Activated T-cell treated with anti-CD3 and anti-CD28 coated beads, Interleukin-2, amount 50 U/mL, for 72 hours (primary cell): ENCODE measurements at regions not wholly inside any gene's neighbourhood (a gene's known extent, or its start where the extent isn't known, plus 50 kb on each side); places are given as distances from the start of the nearest gene placed in this dataset.

Experiments
- ATAC-seq, 2 donors: fragments of 150-1000 bp; cut with Tn5 transposase; replicated peaks in 1 of 2; 2 replicates each; pipeline ENCODE4 v1.10.0; 2021; ENCODE audit warnings: moderate library complexity in 2 of 2, mild to moderate bottlenecking in 1 of 2
- DNase-seq, 2 donors: peaks; one replicate each; pipeline ENCODE4 v3.0.0; 2021 to 2022; ENCODE audit warnings: mixed read lengths in 1 of 2
- H3K27ac Mint-ChIP-seq: one replicate; pipeline ENCODE4 v1.8.0; 2022; ENCODE audit warnings: mild to moderate bottlenecking, moderate library complexity, mixed read lengths
- H3K27me3 Mint-ChIP-seq: one replicate; pipeline ENCODE4 v1.8.0; 2022; ENCODE audit warnings: low read depth, mixed read lengths
- H3K36me3 Mint-ChIP-seq, 2 donors: one replicate each; pipeline ENCODE4 v1.8.0; 2022; ENCODE audit warnings: mixed read lengths in 2 of 2, mild to moderate bottlenecking in 1 of 2; ENCODE audit not compliant: insufficient read depth in 2 of 2
- H3K4me1 Mint-ChIP-seq: one replicate; pipeline ENCODE4 v1.8.0; 2022; ENCODE audit warnings: low read depth, mixed read lengths
- H3K4me3 Mint-ChIP-seq, 2 donors: one replicate each; pipeline ENCODE4 v1.8.0; 2022; ENCODE audit warnings: mild to moderate bottlenecking in 2 of 2, mixed read lengths in 2 of 2, moderate library complexity in 2 of 2
- H3K9me3 Mint-ChIP-seq, 2 donors: one replicate each; pipeline ENCODE4 v1.8.0; 2022; ENCODE audit warnings: mixed read lengths in 2 of 2

GRCh38 chr16:80029761-80030481 lies 429.4 kb upstream of the MAF start:
- peaks cover 0 to 2% of the 10 kb centered on the region in 2 donors for H3K9me3 Mint-ChIP-seq
- DNase-seq: no peak
- no peak overlapping the region for H3K4me3 Mint-ChIP-seq
- peaks cover 0 to 1% of the 10 kb centered on the region in 2 donors for H3K36me3 Mint-ChIP-seq
- no peak overlapping the region for H3K27ac Mint-ChIP-seq
- ATAC-seq: no peak
- peaks cover 8% of the 10 kb centered on the region for H3K27me3 Mint-ChIP-seq
- H3K4me1 Mint-ChIP-seq: peaks cover 11% of the 10 kb centered on the region

DNA sequence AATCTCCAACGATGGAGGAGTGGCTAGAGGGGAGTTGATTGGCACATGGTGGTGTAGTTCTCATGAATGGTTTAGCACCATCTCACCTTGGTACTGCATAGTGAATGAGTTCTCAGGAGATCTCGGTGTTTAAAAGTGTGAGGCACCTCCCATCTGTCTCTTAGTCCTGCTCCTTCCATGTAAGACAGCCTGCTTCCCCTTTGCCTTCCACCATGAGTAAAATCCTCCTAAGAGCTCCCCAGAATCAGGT lies 428.8 kb upstream of the MAF start:
- H3K4me3 Mint-ChIP-seq: no peak overlapping the region
- ATAC-seq (no peak), DNase-seq (no peak)
- no peak overlapping the region for H3K27ac Mint-ChIP-seq
- H3K36me3 Mint-ChIP-seq: peaks cover 0 to 1% of the 10 kb centered on the region in 2 donors
- peaks cover 11% of the 10 kb centered on the region for H3K4me1 Mint-ChIP-seq
- H3K9me3 Mint-ChIP-seq: peaks cover 0 to 5% of the 10 kb centered on the region in 2 donors
- peaks cover 13% of the 10 kb centered on the region for H3K27me3 Mint-ChIP-seq

DNA sequence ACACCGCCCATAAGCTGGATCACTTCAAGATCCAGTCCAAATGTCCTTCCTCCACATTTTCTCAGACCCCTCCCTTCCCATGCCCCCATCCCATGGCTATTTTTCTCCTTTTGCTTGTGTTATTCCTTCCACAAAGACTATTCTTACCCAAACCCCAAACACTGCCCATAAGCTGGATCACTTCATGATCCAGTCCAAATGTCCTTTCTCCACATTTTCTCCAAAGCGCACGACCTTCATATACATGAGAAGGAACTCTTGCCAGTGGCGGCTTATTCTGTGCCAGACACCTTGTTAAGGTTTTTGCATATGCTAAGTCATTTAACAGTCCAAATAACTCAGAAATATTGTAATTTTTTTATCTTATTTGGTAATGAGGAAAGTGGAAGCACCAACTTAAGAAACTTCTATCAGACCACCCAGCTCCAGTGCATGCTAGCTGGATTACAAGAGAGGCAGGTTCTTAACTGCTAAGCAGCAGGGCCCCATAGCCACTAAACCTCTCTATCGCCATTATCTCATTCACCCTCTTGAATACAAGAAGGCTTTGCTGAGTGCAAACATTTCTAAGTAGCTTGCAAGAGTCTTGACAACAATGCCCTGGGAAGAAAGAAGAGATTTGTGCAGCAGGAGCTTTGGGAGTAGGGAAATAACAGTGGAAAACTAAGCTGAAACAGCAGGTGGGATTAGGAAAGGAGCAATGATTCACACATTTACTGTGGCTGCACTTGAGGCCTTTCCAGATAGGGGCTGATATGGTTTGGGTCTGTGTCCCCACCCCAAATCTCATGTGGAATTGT lies 428.2 kb upstream of the MAF start:
- peaks cover 11% of the 10 kb centered on the region for H3K4me1 Mint-ChIP-seq
- peaks cover 0 to 1% of the 10 kb centered on the region in 2 donors for H3K36me3 Mint-ChIP-seq
- no peak overlapping the region for H3K4me3 Mint-ChIP-seq
- DNase-seq (no peak), ATAC-seq (no peak)
- peaks cover 14% of the 10 kb centered on the region for H3K27me3 Mint-ChIP-seq
- H3K27ac Mint-ChIP-seq: no peak overlapping the region
- H3K9me3 Mint-ChIP-seq: peaks cover 0 to 5% of the 10 kb centered on the region in 2 donors

- Mint-ChIP-seq H3K4me3 (peak overlapping the region; percentile 46 to 59), H3K9me3 (peaks cover 0 to 3% of the 10 kb centered on the region in 2 donors), H3K27me3 (peaks cover 14% of the 10 kb centered on the region), H3K36me3 (no peaks in the 10 kb centered on the region), H3K27ac (no peak overlapping the region), H3K4me1 (peaks cover 11% of the 10 kb centered on the region)
- DNase-seq (peak; percentile 52 to 59), ATAC-seq (peak; percentile 93 to 94)
Observed at GRCh38 chr16:80027007-80027965, 426.7 kb upstream of the MAF start.

- Mint-ChIP-seq H3K4me1 (peaks cover 11% of the 10 kb centered on the region), H3K9me3 (peaks cover 0 to 3% of the 10 kb centered on the region in 2 donors), H3K4me3 (no peak overlapping the region), H3K36me3 (no peaks in the 10 kb centered on the region), H3K27me3 (peaks cover 14% of the 10 kb centered on the region), H3K27ac (no peak overlapping the region)
- ATAC-seq (no peak), DNase-seq (no peak)
Observed at GRCh38 chr16:80025236-80025635, 424.7 kb upstream of the MAF start.

- Mint-ChIP-seq H3K4me3 (no peak overlapping the region), H3K27ac (no peak overlapping the region), H3K9me3 (peaks cover 0 to 3% of the 10 kb centered on the region in 2 donors), H3K4me1 (peaks cover 11% of the 10 kb centered on the region), H3K27me3 (peaks cover 14% of the 10 kb centered on the region), H3K36me3 (no peaks in the 10 kb centered on the region)
- no peak for DNase-seq
- ATAC-seq: no peak
Observed at GRCh38 chr16:80024443-80024842, 423.9 kb upstream of the MAF start.

DNA sequence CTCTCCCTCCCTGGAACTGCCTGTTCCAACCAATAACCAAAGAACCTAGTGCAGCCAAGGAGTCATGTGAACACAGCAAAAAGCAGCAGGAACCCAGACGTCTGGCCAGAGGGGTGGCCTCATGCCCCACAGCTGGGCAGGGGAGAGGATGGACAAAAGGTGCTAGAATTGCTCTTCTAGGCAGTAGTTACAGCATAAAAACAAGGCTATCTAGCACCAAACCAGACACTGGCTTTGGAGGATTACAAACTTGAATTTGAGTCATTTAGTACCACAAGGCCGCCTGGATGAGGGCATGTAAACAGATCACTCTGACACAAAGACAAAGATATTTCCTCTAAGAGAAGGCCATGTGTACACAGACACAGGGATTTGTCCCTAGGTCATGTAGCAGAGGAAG lies 423.3 kb upstream of the MAF start:
- H3K9me3 Mint-ChIP-seq: peaks cover 0 to 3% of the 10 kb centered on the region in 2 donors
- H3K4me3 Mint-ChIP-seq: no peak overlapping the region
- H3K27me3 Mint-ChIP-seq: peaks cover 14% of the 10 kb centered on the region
- H3K36me3 Mint-ChIP-seq: no peaks in the 10 kb centered on the region
- peaks cover 11% of the 10 kb centered on the region for H3K4me1 Mint-ChIP-seq
- no peak for ATAC-seq
- no peak overlapping the region for H3K27ac Mint-ChIP-seq
- no peak for DNase-seq

- H3K4me1 Mint-ChIP-seq: no peaks in the 10 kb centered on the region
- ATAC-seq: no peak
Observed at GRCh38 chr16:80019395-80019794, 418.9 kb upstream of the MAF start.

GRCh38 chr16:80018466-80018865 lies 417.9 kb upstream of the MAF start:
- ATAC-seq: no peak
- Mint-ChIP-seq H3K27me3 (no peaks in the 10 kb centered on the region), H3K4me3 (no peak overlapping the region), H3K27ac (no peak overlapping the region), H3K9me3 (no peaks in the 10 kb centered on the region), H3K36me3 (no peaks in the 10 kb centered on the region), H3K4me1 (no peaks in the 10 kb centered on the region)
- no peak for DNase-seq

More at GRCh38 chr16:80019395-80019794, 418.9 kb upstream of the MAF start:
- no peak overlapping the region for H3K27ac Mint-ChIP-seq
- no peak for DNase-seq
- H3K27me3 Mint-ChIP-seq: peaks cover 1% of the 10 kb centered on the region
- H3K9me3 Mint-ChIP-seq: no peaks in the 10 kb centered on the region
- H3K36me3 Mint-ChIP-seq: no peaks in the 10 kb centered on the region
- no peak overlapping the region for H3K4me3 Mint-ChIP-seq

DNA sequence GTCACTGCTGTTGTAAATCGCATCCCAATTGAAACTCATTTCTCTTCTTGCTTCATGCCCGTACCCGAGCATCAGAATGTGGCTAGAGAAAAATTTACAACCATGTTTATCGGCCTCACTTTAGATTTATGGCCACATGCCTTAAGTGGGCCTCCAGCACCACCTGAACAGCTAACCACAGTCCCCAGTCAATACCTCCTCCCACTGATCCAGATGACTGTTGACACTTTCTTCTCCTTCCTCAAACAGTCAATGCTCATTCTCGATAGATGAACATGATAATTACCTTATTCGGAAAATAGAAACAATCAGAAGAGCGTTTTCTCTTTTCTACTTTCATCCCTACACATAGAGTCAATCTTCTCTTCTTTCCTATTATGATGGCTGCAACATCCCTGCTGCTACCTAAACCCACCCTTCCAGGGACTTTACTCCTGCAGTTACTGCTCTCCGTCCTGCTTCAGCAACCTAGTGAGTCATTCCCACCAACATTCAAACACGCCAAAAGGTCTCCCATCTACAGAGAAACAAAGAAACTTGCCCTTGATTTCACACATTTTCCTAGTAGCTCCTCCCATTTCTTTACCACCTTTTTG lies 416.3 kb upstream of the MAF start:
- H3K4me1 Mint-ChIP-seq: no peaks in the 10 kb centered on the region
- no peak overlapping the region for H3K4me3 Mint-ChIP-seq
- no peaks in the 10 kb centered on the region for H3K27me3 Mint-ChIP-seq
- no peak overlapping the region for H3K27ac Mint-ChIP-seq
- no peak for DNase-seq
- no peak for ATAC-seq
- H3K9me3 Mint-ChIP-seq: no peaks in the 10 kb centered on the region
- H3K36me3 Mint-ChIP-seq: no peaks in the 10 kb centered on the region

DNA sequence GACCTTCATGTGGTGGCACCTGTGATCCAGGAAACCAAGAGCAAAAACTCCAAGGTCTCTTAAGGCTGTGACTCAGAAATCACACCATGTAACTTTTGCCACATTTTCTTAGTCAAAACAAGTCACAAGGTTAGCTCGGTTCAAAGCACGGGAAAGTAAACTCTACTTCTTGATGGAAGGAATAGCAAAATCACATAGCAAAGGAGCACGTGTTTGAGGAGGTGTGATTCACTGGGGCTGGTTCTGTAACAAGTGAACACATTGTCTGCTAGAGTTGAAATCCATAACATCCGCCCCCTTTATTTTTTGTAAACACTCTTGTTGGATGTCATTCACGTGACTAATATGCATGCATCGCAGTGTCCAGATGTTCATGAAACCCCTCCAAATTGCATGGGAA lies 415.0 kb upstream of the MAF start:
- no peak overlapping the region for H3K4me3 Mint-ChIP-seq
- ATAC-seq: no peak
- H3K27ac Mint-ChIP-seq: no peak overlapping the region
- no peaks in the 10 kb centered on the region for H3K27me3 Mint-ChIP-seq
- no peaks in the 10 kb centered on the region for H3K36me3 Mint-ChIP-seq
- no peaks in the 10 kb centered on the region for H3K9me3 Mint-ChIP-seq
- no peaks in the 10 kb centered on the region for H3K4me1 Mint-ChIP-seq
- no peak for DNase-seq

GRCh38 chr16:80014241-80014939 lies 413.9 kb upstream of the MAF start:
- Mint-ChIP-seq H3K27ac (no peak overlapping the region), H3K27me3 (no peaks in the 10 kb centered on the region), H3K36me3 (no peaks in the 10 kb centered on the region), H3K4me1 (no peaks in the 10 kb centered on the region), H3K9me3 (no peaks in the 10 kb centered on the region), H3K4me3 (no peak overlapping the region)
- DNase-seq (no peak), ATAC-seq (no peak)
